Gastrocnemius medialis (tissue), 4 donors: ENCODE measurements at regions not wholly inside any gene's neighbourhood (a gene's known extent, or its start where the extent isn't known, plus 50 kb on each side); places are given as distances from the start of the nearest gene placed in this dataset.

Source experiments
- CTCF ChIP-seq, 5 experiments: fragments of 450-650 bp in 3 of 5; fragments of 200-600 bp in 2 of 5; sonication (generic) in 2 of 5; IDR thresholded peaks in 4 of 5; conservative IDR thresholded peaks in 1 of 5; 1 replicate in 4 of 5; 2 replicates in 1 of 5; pipeline ENCODE4 v1.5.1; 2016 to 2019; ENCODE audit warnings: antibody characterized with exemption in 5 of 5, mild to moderate bottlenecking in 3 of 5, moderate library complexity in 3 of 5
- POLR2A ChIP-seq, 2 donors: fragments of 450-650 bp; IDR thresholded peaks; one replicate each; pipeline ENCODE4 v1.6.1; 2017; ENCODE audit warnings: antibody characterized with exemption in 2 of 2, mild to moderate bottlenecking in 2 of 2, moderate library complexity in 2 of 2

- TF ChIP-seq CTCF (IDR thresholded peaks at IDR 0.05 in 4 of 5, conservative IDR thresholded peaks at IDR 0.05 in 1 of 5) = no peak
- TF ChIP-seq POLR2A (IDR thresholded peaks at IDR 0.05) = no peak
Measured at GRCh38 chr10:18906636-18907035, 142.0 kb upstream of the MALRD1 start.
